Tibial nerve (tissue), 4 donors: ENCODE measurements at regions not wholly inside any gene's neighbourhood (a gene's known extent, or its start where the extent isn't known, plus 50 kb on each side); places are given as distances from the start of the nearest gene placed in this dataset.

Source experiments
- DNase-seq, 2 donors: peaks; one replicate each; pipeline ENCODE4 v3.0.0-alpha.2; 2019; ENCODE audit warnings: low spot score in 2 of 2
- H3K27ac ChIP-seq, 4 donors: fragments of 200-600 bp; sonication (generic) in 3 of 4; one replicate each; pipeline ENCODE4 v1.5.1; 2017 to 2019; ENCODE audit warnings: mild to moderate bottlenecking in 1 of 4
- H3K27me3 ChIP-seq, 2 donors: fragments of 200-600 bp; sonication (generic) in 1 of 2; one replicate each; pipeline versions ENCODE4 v1.5.1 to v1.6.0; 2017 to 2019
- H3K36me3 ChIP-seq, 3 donors: fragments of 200-600 bp; sonication (generic); one replicate each; pipeline ENCODE4 v1.5.1; 2018 to 2019
- H3K4me1 ChIP-seq, 4 donors: fragments of 200-600 bp; sonication (generic) in 3 of 4; one replicate each; pipeline ENCODE4 v1.5.1; 2017 to 2019
- H3K4me3 ChIP-seq, 4 donors: fragments of 200-600 bp; sonication (generic) in 3 of 4; one replicate each; pipeline ENCODE4 v1.5.1; 2017 to 2019; ENCODE audit warnings: mild to moderate bottlenecking in 1 of 4, moderate library complexity in 1 of 4
- H3K9me3 ChIP-seq, 4 donors: fragments of 200-600 bp; sonication (generic) in 3 of 4; one replicate each; pipeline ENCODE4 v1.5.1; 2017 to 2019
- EP300 ChIP-seq, 2 donors: sonication (generic); formaldehyde crosslinking; IDR thresholded peaks; one replicate each; pipeline ENCODE4 v1.6.1; 2017; ENCODE audit warnings: antibody characterized with exemption in 2 of 2, mild to moderate bottlenecking in 1 of 2
- POLR2A ChIP-seq, 2 donors: fragments of 450-650 bp; IDR thresholded peaks; one replicate each; pipeline ENCODE4 v1.6.1; 2017; ENCODE audit warnings: antibody characterized with exemption in 2 of 2, mild to moderate bottlenecking in 2 of 2, moderate library complexity in 2 of 2
- whole genome bisulfite sequencing, 2 donors: methylation state at CpG; one replicate each; pipeline ENCODE4 v1.1.5; 2018; 5-methylcytosine and 5-hydroxymethylcytosine counted together
- TF ChIP-seq, protein P1 (sequence below), 5 experiments: fragments of 200-600 bp in 3 of 5; fragments of 450-650 bp in 2 of 5; sonication (generic) in 3 of 5; IDR thresholded peaks; one replicate each; pipeline ENCODE4 v1.5.1; 2016 to 2019; ENCODE audit warnings: antibody characterized with exemption in 5 of 5, mild to moderate bottlenecking in 3 of 5, moderate library complexity in 2 of 5

- Histone ChIP-seq H3K36me3 (no peaks in the 10 kb centered on the region), H3K4me1 (peaks cover 0 to 44% (median 28%) of the 10 kb centered on the region in 4 donors), H3K9me3 (no peaks in the 10 kb centered on the region), H3K4me3 (peak overlapping the region in 2 of 4 donors; percentile 6 to 15), H3K27me3 (no peaks in the 10 kb centered on the region), H3K27ac (peak overlapping the region; percentile 9 to 93 (median 70))
- peak; percentile 19 to 71 for TF ChIP-seq EP300 (IDR thresholded peaks at IDR 0.05)
- TF ChIP-seq POLR2A (IDR thresholded peaks at IDR 0.05), result no peak
- DNase-seq, result peak in 1 of 2 donors; percentile 24
- WGBS, 2 donors, result 3% methylated on average over 5 of the region's 5 CpGs
These were observed 106.5 kb upstream of the SLC4A7 start for GRCh38 chr3:27590437-27591298.

DNA sequence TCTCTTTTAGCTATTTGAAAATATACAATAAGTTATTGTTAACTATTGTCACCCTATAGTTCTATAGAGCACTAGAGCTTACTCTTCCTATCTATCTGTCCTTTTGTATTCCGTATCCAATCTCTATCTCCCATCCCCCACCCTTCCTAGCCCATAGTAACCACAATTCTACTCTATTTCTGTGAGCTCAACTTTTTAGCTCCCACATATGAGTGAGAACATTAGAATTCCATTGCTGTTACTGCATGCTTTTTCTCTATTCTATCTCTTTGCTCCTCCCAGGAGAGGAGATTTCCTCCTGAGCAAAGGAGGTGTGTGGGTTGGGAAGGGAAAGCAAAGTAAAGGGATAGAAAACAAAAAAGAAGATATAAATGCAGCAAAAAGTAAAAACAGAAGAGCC is 105.6 kb upstream of the SLC4A7 start:
- Histone ChIP-seq H3K27ac (peak overlapping the region; percentile 9 to 93 (median 70)), H3K27me3 (no peaks in the 10 kb centered on the region), H3K4me1 (peaks cover 0 to 40% (median 28%) of the 10 kb centered on the region in 4 donors), H3K36me3 (no peaks in the 10 kb centered on the region), H3K4me3 (no peak overlapping the region), H3K9me3 (no peaks in the 10 kb centered on the region)
- TF ChIP-seq, protein P1, sequence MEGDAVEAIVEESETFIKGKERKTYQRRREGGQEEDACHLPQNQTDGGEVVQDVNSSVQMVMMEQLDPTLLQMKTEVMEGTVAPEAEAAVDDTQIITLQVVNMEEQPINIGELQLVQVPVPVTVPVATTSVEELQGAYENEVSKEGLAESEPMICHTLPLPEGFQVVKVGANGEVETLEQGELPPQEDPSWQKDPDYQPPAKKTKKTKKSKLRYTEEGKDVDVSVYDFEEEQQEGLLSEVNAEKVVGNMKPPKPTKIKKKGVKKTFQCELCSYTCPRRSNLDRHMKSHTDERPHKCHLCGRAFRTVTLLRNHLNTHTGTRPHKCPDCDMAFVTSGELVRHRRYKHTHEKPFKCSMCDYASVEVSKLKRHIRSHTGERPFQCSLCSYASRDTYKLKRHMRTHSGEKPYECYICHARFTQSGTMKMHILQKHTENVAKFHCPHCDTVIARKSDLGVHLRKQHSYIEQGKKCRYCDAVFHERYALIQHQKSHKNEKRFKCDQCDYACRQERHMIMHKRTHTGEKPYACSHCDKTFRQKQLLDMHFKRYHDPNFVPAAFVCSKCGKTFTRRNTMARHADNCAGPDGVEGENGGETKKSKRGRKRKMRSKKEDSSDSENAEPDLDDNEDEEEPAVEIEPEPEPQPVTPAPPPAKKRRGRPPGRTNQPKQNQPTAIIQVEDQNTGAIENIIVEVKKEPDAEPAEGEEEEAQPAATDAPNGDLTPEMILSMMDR (IDR thresholded peaks at IDR 0.05), result no peak
- TF ChIP-seq EP300 (IDR thresholded peaks at IDR 0.05) (no peak), POLR2A (IDR thresholded peaks at IDR 0.05) (no peak)
- no peak for DNase-seq
- 49 to 50% methylated on average over 1 of the region's 1 CpG for WGBS, 2 donors

DNA sequence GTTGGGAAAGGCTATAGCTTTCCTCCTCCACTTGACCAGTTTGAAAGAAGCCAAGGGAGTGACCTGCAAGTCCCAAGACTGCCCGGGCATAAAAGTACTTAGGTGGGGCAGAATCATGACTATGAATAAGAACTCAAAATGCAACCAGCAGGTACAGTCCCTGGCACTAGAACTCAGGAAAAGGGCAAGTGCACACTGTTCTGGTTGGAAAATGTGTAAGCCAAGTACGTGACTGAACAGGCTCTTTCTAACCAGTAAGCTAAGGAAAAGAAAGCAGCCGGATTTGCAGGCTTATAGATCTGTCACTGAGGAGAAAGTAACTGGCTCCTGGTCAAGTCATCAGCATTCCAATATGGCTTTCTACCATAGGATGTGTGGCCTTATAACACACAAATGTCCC is 101.2 kb upstream of the SLC4A7 start:
- Histone ChIP-seq H3K27ac (no peak overlapping the region), H3K9me3 (no peaks in the 10 kb centered on the region), H3K36me3 (no peaks in the 10 kb centered on the region), H3K4me1 (peaks cover 0 to 13% (median 12%) of the 10 kb centered on the region in 4 donors), H3K27me3 (no peaks in the 10 kb centered on the region), H3K4me3 (no peak overlapping the region)
- 66 to 78% methylated on average over 3 of the region's 3 CpGs for WGBS, 2 donors
- no peak for DNase-seq
- TF ChIP-seq POLR2A (IDR thresholded peaks at IDR 0.05) (no peak), EP300 (IDR thresholded peaks at IDR 0.05) (peak in 1 of 2 donors; percentile 25)

GRCh38 chr3:27584874-27585273 is 100.7 kb upstream of the SLC4A7 start:
- Histone ChIP-seq H3K9me3 (no peaks in the 10 kb centered on the region), H3K27ac (no peak overlapping the region), H3K4me3 (no peak overlapping the region), H3K4me1 (peaks cover 0 to 8% (median 6%) of the 10 kb centered on the region in 4 donors), H3K27me3 (no peaks in the 10 kb centered on the region), H3K36me3 (no peaks in the 10 kb centered on the region)
- TF ChIP-seq, protein P1 (IDR thresholded peaks at IDR 0.05), result no peak
- TF ChIP-seq POLR2A (IDR thresholded peaks at IDR 0.05) (no peak), EP300 (IDR thresholded peaks at IDR 0.05) (no peak)
- 70 to 93% methylated on average over 2 of the region's 2 CpGs for WGBS, 2 donors
- no peak for DNase-seq

GRCh38 chr3:27581852-27582251 is 97.7 kb upstream of the SLC4A7 start:
- H3K27me3 ChIP-seq, result no peaks in the 10 kb centered on the region
- no peaks in the 10 kb centered on the region for H3K4me1 ChIP-seq
- no peaks in the 10 kb centered on the region for H3K36me3 ChIP-seq
- WGBS, 2 donors, result 62 to 79% methylated on average over 3 of the region's 3 CpGs
- DNase-seq, result no peak
- no peak overlapping the region for H3K4me3 ChIP-seq
- no peak overlapping the region for H3K27ac ChIP-seq
- TF ChIP-seq, protein P1 (IDR thresholded peaks at IDR 0.05), result no peak
- TF ChIP-seq POLR2A (IDR thresholded peaks at IDR 0.05) (no peak), EP300 (IDR thresholded peaks at IDR 0.05) (no peak)
- no peaks in the 10 kb centered on the region for H3K9me3 ChIP-seq

DNA sequence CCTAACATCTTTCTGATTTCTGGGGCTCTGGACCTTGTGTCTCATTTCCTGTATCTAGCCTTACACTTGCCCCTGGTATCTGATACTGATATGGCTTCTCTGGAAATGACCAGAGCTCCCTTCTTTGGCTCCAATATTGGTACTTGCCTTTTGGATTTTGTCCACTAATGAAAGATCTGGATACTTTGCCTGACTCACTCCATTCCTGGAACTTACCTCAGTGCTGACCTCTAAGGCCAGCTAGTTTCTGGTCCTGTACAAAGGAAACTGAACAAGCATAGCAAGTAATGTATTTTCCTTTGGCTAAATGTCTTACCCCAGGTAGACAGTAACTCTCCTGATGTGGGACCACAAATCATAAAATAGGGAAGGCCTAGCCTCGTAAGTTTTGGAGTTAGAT is 93.8 kb upstream of the SLC4A7 start:
- peak in 1 of 2 donors; percentile 33 for TF ChIP-seq EP300 (IDR thresholded peaks at IDR 0.05)
- TF ChIP-seq POLR2A (IDR thresholded peaks at IDR 0.05), result no peak
- TF ChIP-seq, protein P1 (IDR thresholded peaks at IDR 0.05), result no peak
- WGBS, 2 donors, result 94 to 96% methylated on average over 1 of the region's 1 CpG
- no peak overlapping the region for H3K4me3 ChIP-seq
- DNase-seq, result no peak
- no peaks in the 10 kb centered on the region for H3K36me3 ChIP-seq
- no peaks in the 10 kb centered on the region for H3K4me1 ChIP-seq
- H3K27me3 ChIP-seq, result no peaks in the 10 kb centered on the region
- H3K9me3 ChIP-seq, result no peaks in the 10 kb centered on the region
- peak overlapping the region in 2 of 4 donors; percentile 59 to 66 for H3K27ac ChIP-seq
